ENCODE measurements at regions not wholly inside any gene's neighbourhood (a gene's known extent, or its start where the extent isn't known, plus 50 kb on each side); places are given as distances from the start of the nearest gene placed in this dataset.

DNA sequence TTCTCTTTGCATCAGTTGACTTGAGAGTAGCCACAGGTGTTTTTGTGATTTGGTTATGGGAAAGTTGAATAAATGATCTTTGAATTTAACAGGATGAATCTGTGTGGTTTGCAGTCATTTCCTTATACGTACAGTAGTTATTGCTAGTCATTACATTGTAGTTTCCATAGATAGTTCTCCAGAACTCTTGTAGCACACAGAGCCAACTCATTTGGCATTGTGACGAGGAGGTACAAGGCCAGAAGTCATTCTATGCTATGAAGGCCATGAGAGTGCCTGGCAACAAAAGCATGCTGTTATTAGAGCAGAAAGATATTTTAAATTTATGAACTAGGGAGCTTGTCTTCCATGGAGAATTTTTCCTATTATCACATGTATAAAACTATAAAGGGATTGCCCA is 973.0 kb upstream of the CHAC2 start:
- TF ChIP-seq SIN3A (IDR thresholded peaks at IDR 0.05; ENCODE audit: borderline replicate concordance, insufficient read depth, low read length) = no peak
- no peak for TF ChIP-seq TAF1 (IDR thresholded peaks at IDR 0.05; ENCODE audit: borderline replicate concordance, insufficient read depth, low read length)
- TF ChIP-seq FOXP2 (optimal IDR thresholded peaks at IDR 0.05; ENCODE audit: borderline replicate concordance, extremely low read depth, extremely low read length, insufficient read depth) = no peak
- TF ChIP-seq, protein P1, sequence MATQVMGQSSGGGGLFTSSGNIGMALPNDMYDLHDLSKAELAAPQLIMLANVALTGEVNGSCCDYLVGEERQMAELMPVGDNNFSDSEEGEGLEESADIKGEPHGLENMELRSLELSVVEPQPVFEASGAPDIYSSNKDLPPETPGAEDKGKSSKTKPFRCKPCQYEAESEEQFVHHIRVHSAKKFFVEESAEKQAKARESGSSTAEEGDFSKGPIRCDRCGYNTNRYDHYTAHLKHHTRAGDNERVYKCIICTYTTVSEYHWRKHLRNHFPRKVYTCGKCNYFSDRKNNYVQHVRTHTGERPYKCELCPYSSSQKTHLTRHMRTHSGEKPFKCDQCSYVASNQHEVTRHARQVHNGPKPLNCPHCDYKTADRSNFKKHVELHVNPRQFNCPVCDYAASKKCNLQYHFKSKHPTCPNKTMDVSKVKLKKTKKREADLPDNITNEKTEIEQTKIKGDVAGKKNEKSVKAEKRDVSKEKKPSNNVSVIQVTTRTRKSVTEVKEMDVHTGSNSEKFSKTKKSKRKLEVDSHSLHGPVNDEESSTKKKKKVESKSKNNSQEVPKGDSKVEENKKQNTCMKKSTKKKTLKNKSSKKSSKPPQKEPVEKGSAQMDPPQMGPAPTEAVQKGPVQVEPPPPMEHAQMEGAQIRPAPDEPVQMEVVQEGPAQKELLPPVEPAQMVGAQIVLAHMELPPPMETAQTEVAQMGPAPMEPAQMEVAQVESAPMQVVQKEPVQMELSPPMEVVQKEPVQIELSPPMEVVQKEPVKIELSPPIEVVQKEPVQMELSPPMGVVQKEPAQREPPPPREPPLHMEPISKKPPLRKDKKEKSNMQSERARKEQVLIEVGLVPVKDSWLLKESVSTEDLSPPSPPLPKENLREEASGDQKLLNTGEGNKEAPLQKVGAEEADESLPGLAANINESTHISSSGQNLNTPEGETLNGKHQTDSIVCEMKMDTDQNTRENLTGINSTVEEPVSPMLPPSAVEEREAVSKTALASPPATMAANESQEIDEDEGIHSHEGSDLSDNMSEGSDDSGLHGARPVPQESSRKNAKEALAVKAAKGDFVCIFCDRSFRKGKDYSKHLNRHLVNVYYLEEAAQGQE (IDR thresholded peaks at IDR 0.05; ENCODE audit: insufficient read depth in 1 of 2, low read depth in 2 of 2, low read length in 2 of 2) = no peak
- TF ChIP-seq POLR2AphosphoS5 (IDR thresholded peaks at IDR 0.05; ENCODE audit: low read depth, low read length) = no peak

DNA sequence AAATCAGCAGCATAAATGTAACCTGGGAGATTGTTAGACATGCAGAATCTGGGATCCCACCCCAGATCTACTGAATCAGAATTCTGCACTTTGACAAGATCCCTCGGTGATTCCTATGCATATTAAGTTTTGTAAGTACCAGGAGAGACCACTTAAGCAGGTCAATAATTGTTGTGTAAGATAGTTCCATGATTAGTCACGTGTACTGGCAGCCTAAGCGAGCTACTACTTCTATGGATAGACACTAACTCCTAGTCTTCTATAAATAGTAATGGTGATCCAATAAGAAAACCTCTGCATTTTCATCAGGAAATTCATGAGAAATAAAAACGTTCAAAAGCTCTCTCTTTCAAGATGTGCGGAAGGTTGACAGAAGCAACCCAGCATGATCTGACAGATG is 988.2 kb upstream of the CHAC2 start:
- TF ChIP-seq FOXP2 (optimal IDR thresholded peaks at IDR 0.05; ENCODE audit: borderline replicate concordance, extremely low read depth, extremely low read length, insufficient read depth) (no peak), TAF1 (IDR thresholded peaks at IDR 0.05; ENCODE audit: borderline replicate concordance, insufficient read depth, low read length) (no peak), SIN3A (IDR thresholded peaks at IDR 0.05; ENCODE audit: borderline replicate concordance, insufficient read depth, low read length) (no peak), POLR2AphosphoS5 (IDR thresholded peaks at IDR 0.05; ENCODE audit: low read depth, low read length) (no peak)
- TF ChIP-seq, protein P1 (IDR thresholded peaks at IDR 0.05; ENCODE audit: insufficient read depth in 1 of 2, low read depth in 2 of 2, low read length in 2 of 2) = no peak

DNA sequence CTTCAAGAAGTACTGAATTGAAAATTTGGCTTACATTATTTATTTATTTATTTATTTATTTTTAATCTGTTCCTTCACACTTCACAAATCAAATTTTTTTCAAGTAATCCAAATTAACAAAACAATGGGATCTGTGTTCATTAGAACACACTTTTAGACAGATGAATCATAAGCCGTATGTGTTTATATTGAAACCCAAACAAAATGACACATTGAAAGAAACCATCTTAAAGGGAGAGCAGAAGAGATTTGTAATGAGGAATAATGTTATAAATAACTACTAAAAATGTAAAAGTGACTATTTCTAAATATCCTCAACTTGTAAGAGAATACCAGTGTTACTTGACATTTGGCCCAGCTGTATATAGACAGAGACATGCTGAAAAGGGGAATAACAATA is 991.0 kb upstream of the CHAC2 start:
- no peak for TF ChIP-seq FOXP2 (optimal IDR thresholded peaks at IDR 0.05; ENCODE audit: borderline replicate concordance, extremely low read depth, extremely low read length, insufficient read depth)
- TF ChIP-seq, protein P1 (IDR thresholded peaks at IDR 0.05; ENCODE audit: insufficient read depth in 1 of 2, low read depth in 2 of 2, low read length in 2 of 2) = no peak
- TF ChIP-seq TAF1 (IDR thresholded peaks at IDR 0.05; ENCODE audit: borderline replicate concordance, insufficient read depth, low read length) = no peak
- no peak for TF ChIP-seq SIN3A (IDR thresholded peaks at IDR 0.05; ENCODE audit: borderline replicate concordance, insufficient read depth, low read length)
- no peak for TF ChIP-seq POLR2AphosphoS5 (IDR thresholded peaks at IDR 0.05; ENCODE audit: low read depth, low read length)

DNA sequence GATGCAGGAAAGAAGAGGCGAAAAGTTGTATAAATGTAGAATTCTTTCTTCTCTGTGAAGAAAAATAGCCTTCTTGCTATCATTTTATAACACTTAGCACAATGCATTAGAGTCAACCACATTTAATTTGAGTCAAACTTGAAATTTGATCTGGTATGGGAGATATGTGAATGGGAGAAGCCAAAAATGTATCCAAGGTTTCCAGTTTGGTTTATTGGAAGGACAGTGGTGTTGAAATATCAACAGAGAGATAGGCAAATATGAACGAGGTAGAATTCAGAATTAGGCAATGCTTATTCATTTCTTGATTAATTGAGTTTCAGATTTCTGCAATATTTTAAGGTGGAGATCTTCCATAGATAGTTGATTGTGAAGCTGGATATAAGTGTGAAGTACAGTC is 991.9 kb upstream of the CHAC2 start:
- no peak for TF ChIP-seq FOXP2 (optimal IDR thresholded peaks at IDR 0.05; ENCODE audit: borderline replicate concordance, extremely low read depth, extremely low read length, insufficient read depth)
- TF ChIP-seq, protein P1 (IDR thresholded peaks at IDR 0.05; ENCODE audit: insufficient read depth in 1 of 2, low read depth in 2 of 2, low read length in 2 of 2) = no peak
- TF ChIP-seq TAF1 (IDR thresholded peaks at IDR 0.05; ENCODE audit: borderline replicate concordance, insufficient read depth, low read length) = no peak
- TF ChIP-seq SIN3A (IDR thresholded peaks at IDR 0.05; ENCODE audit: borderline replicate concordance, insufficient read depth, low read length) = no peak
- TF ChIP-seq POLR2AphosphoS5 (IDR thresholded peaks at IDR 0.05; ENCODE audit: low read depth, low read length) = no peak

DNA sequence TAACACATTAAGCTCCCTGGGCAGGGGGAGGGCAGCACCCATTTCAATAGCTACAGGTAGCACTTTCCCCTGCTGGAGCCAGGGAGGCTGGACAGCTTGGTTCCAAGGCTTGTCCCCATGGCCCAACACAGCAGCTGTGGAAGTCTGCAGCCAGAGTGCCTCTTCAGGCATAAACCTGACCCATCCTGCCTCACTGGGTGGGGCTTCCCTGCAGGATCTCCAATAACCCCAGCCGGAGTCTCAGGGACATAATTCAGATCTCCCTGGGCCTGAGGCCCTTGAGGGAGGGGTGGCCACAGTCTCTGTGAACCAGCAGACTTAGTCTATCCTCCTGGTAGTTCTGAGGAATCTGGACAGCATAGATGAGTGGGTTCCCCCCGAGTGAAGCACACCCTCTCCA is 1001.9 kb upstream of the CHAC2 start:
- no peak for TF ChIP-seq POLR2AphosphoS5 (IDR thresholded peaks at IDR 0.05; ENCODE audit: low read depth, low read length)
- no peak for TF ChIP-seq TAF1 (IDR thresholded peaks at IDR 0.05; ENCODE audit: borderline replicate concordance, insufficient read depth, low read length)
- TF ChIP-seq SIN3A (IDR thresholded peaks at IDR 0.05; ENCODE audit: borderline replicate concordance, insufficient read depth, low read length) = no peak
- TF ChIP-seq FOXP2 (optimal IDR thresholded peaks at IDR 0.05; ENCODE audit: borderline replicate concordance, extremely low read depth, extremely low read length, insufficient read depth) = no peak
- TF ChIP-seq, protein P1 (IDR thresholded peaks at IDR 0.05; ENCODE audit: insufficient read depth in 1 of 2, low read depth in 2 of 2, low read length in 2 of 2) = no peak

All from PFSK-1 (cell line).